SU-DHL-6 (cell line): ENCODE measurements at regions not wholly inside any gene's neighbourhood (a gene's known extent, or its start where the extent isn't known, plus 50 kb on each side); places are given as distances from the start of the nearest gene placed in this dataset.

ENCODE experiments used
- H2AFZ ChIP-seq: fragments of 200-600 bp; sonication (generic); 2 replicates; pipeline ENCODE4 v1.6.1; 2014; ENCODE audit warnings: low read depth, mild to moderate bottlenecking, moderate library complexity, mixed read lengths, antibody characterized with exemption, low read length; ENCODE audit not compliant: severe bottlenecking
- H3F3A ChIP-seq: fragments of 200-600 bp; shearing (Covaris generic); 2 replicates; pipeline ENCODE4 v1.6.0; 2016; ENCODE audit warnings: antibody characterized with exemption, mild to moderate bottlenecking; ENCODE audit not compliant: insufficient read depth
- H3K27ac ChIP-seq: fragments of 200-600 bp; sonication (generic); 2 replicates; pipeline ENCODE4 v1.5.1; 2016; ENCODE audit warnings: low read depth, mild to moderate bottlenecking, low read length, moderate library complexity, mixed read lengths
- H3K27me3 ChIP-seq: fragments of 200-600 bp; sonication (generic), shearing (Covaris generic); 2 replicates; pipeline ENCODE4 v1.6.0; 2014; ENCODE audit warnings: mild to moderate bottlenecking, low read length
- H3K36me3 ChIP-seq: fragments of 200-600 bp; sonication (generic); 2 replicates; pipeline ENCODE4 v1.6.1; 2014; ENCODE audit warnings: mild to moderate bottlenecking, low read length, mixed read lengths
- H3K4me2 ChIP-seq: fragments of 300-600, 200-600 bp; shearing (Covaris generic), sonication (generic); 2 replicates; pipeline ENCODE4 v1.6.0; 2014; ENCODE audit warnings: low read length, low read depth, mild to moderate bottlenecking; ENCODE audit not compliant: poor library complexity, severe bottlenecking
- H3K4me3 ChIP-seq: fragments of 200-600 bp; sonication (generic); 2 replicates; pipeline ENCODE4 v1.5.1; 2014; ENCODE audit warnings: antibody characterized with exemption, low read length, mild to moderate bottlenecking, mixed read lengths; ENCODE audit not compliant: insufficient read depth, poor library complexity, severe bottlenecking
- H3K79me2 ChIP-seq: fragments of 200-600 bp; sonication (generic); 2 replicates; pipeline ENCODE4 v1.6.1; 2014; ENCODE audit warnings: mild to moderate bottlenecking, low read length, moderate library complexity; ENCODE audit not compliant: insufficient read depth
- H3K9ac ChIP-seq: fragments of 200-600 bp; sonication (generic); 2 replicates; pipeline ENCODE4 v1.7.0; 2014; ENCODE audit warnings: mild to moderate bottlenecking, low read length
- H3K9me2 ChIP-seq: fragments of 200-600 bp; sonication (generic); replicated peaks from 2 replicates; pipeline ENCODE4 v1.6.1; 2014; ENCODE audit warnings: low read length; ENCODE audit not compliant: insufficient read depth
- H3K9me3 ChIP-seq: fragments of 200-600 bp; sonication (generic); 2 replicates; pipeline ENCODE4 v1.6.1; 2014; ENCODE audit warnings: low read length, mixed read lengths; ENCODE audit not compliant: insufficient read depth
- H4K20me1 ChIP-seq: fragments of 200-600 bp; sonication (generic); 2 replicates; pipeline ENCODE4 v1.6.1; 2014; ENCODE audit warnings: low read depth, mild to moderate bottlenecking, antibody characterized with exemption, low read length, moderate library complexity, mixed read lengths
- EZH2phosphoT487 ChIP-seq: fragments of 200-600 bp; sonication (generic), shearing (Covaris generic); conservative IDR thresholded peaks from 2 replicates; pipeline ENCODE4 v1.6.1; 2018; ENCODE audit warnings: mild to moderate bottlenecking, antibody characterized with exemption, low read length, moderate library complexity, mixed read lengths
- TF ChIP-seq, protein P1 (sequence below): fragments of 200-600 bp; sonication (generic); IDR thresholded peaks from one replicate; pipeline ENCODE4 v1.5.1; 2017; ENCODE audit warnings: antibody characterized with exemption, mild to moderate bottlenecking, low read length, moderate library complexity; ENCODE audit not compliant: insufficient read depth, poor library complexity, severe bottlenecking

- no peaks in the 10 kb centered on the region for H3K9me2 ChIP-seq
- H3K36me3 ChIP-seq = no peaks in the 10 kb centered on the region
- no peak overlapping the region for H3K27ac ChIP-seq
- TF ChIP-seq EZH2phosphoT487 = no peak
- TF ChIP-seq, protein P1, sequence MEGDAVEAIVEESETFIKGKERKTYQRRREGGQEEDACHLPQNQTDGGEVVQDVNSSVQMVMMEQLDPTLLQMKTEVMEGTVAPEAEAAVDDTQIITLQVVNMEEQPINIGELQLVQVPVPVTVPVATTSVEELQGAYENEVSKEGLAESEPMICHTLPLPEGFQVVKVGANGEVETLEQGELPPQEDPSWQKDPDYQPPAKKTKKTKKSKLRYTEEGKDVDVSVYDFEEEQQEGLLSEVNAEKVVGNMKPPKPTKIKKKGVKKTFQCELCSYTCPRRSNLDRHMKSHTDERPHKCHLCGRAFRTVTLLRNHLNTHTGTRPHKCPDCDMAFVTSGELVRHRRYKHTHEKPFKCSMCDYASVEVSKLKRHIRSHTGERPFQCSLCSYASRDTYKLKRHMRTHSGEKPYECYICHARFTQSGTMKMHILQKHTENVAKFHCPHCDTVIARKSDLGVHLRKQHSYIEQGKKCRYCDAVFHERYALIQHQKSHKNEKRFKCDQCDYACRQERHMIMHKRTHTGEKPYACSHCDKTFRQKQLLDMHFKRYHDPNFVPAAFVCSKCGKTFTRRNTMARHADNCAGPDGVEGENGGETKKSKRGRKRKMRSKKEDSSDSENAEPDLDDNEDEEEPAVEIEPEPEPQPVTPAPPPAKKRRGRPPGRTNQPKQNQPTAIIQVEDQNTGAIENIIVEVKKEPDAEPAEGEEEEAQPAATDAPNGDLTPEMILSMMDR = no peak
- H3F3A ChIP-seq = no peaks in the 10 kb centered on the region
- H4K20me1 ChIP-seq = no peaks in the 10 kb centered on the region
- H3K27me3 ChIP-seq = no peaks in the 10 kb centered on the region
- H3K9me3 ChIP-seq = no peaks in the 10 kb centered on the region
- no peaks in the 10 kb centered on the region for H3K79me2 ChIP-seq
- no peak overlapping the region for H2AFZ ChIP-seq
- no peak overlapping the region for H3K4me3 ChIP-seq
- no peak overlapping the region for H3K9ac ChIP-seq
- no peak overlapping the region for H3K4me2 ChIP-seq
These were observed 573.4 kb downstream of the CPS1 start for GRCh38 chr2:211129798-211130197.

DNA sequence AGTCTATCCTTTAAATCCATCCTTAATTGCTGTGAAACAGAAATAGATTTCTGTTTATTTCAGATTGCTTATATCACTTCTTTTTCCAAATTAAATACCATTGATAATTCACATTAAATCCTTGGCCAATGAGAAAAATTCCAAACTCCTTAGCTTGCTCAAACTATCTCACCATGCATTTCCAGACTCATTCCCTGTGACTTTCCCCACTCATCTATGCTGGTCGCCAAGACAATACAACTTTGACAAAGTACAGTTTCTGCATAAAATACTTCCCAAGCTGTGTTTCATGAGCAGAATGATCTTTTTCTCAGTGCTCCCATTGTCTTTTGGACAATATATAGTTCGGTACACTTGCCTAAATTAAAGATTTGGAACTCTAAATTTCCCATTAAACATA lies 575.6 kb downstream of the CPS1 start:
- Histone ChIP-seq H3K27me3 (no peaks in the 10 kb centered on the region), H3K9me3 (no peaks in the 10 kb centered on the region), H3K4me2 (no peak overlapping the region), H3K36me3 (no peaks in the 10 kb centered on the region), H2AFZ (no peak overlapping the region), H3K9ac (no peak overlapping the region), H3K4me3 (no peak overlapping the region), H4K20me1 (no peaks in the 10 kb centered on the region), H3K9me2 (no peaks in the 10 kb centered on the region), H3F3A (no peaks in the 10 kb centered on the region), H3K27ac (no peak overlapping the region), H3K79me2 (no peaks in the 10 kb centered on the region)
- no peak for TF ChIP-seq EZH2phosphoT487
- TF ChIP-seq, protein P1 = no peak

DNA sequence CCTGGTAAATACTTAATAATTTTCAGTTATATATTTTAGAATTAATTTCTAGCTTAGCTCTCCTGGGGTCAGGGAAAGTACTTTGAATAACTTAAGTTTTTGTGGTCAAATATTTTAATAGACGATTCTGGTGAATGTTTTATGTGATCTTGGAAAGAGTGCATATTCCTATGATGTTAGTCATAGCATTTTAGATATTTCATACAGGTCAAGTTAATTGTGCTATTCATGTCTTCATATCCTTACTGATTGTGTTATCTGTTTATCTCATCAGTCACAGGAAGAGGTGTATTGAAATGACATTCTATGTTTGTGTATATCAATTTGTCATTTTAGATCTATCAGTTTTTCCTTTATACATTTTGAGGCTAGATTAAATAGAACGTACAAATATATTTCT lies 576.2 kb downstream of the CPS1 start:
- Histone ChIP-seq H3K4me3 (no peak overlapping the region), H3K9me3 (no peaks in the 10 kb centered on the region), H4K20me1 (no peaks in the 10 kb centered on the region), H3K27me3 (no peaks in the 10 kb centered on the region), H2AFZ (no peak overlapping the region), H3K36me3 (no peaks in the 10 kb centered on the region), H3K27ac (no peak overlapping the region), H3K4me2 (no peak overlapping the region), H3K9ac (no peak overlapping the region), H3K9me2 (no peaks in the 10 kb centered on the region), H3F3A (no peaks in the 10 kb centered on the region), H3K79me2 (no peaks in the 10 kb centered on the region)
- TF ChIP-seq, protein P1 = no peak
- no peak for TF ChIP-seq EZH2phosphoT487

DNA sequence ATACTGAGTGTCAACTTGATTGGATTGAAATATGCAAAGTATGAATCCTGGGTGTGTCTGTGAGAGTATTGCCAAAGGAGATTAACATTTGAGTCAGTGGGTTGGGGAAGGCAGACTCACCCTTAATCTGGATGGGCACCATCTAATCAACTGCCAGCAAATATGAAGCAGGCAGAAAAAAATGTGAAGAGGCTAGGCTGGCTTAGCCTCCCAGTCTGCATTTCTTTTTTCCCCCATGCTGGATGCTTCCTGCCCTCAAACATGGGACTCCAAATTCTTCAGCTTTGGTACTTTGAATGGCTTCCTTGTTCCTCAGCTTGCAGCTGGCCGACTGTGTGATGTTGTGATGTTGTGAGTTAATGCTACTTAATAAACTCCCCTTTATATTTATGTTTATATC lies 577.4 kb downstream of the CPS1 start:
- Histone ChIP-seq H3K4me3 (no peak overlapping the region), H3K36me3 (no peaks in the 10 kb centered on the region), H3K4me2 (no peak overlapping the region), H3K79me2 (no peaks in the 10 kb centered on the region), H3K9me3 (no peaks in the 10 kb centered on the region), H3K9ac (no peak overlapping the region), H3K9me2 (no peaks in the 10 kb centered on the region), H3K27me3 (no peaks in the 10 kb centered on the region), H2AFZ (no peak overlapping the region), H3F3A (no peaks in the 10 kb centered on the region), H4K20me1 (no peaks in the 10 kb centered on the region), H3K27ac (no peak overlapping the region)
- TF ChIP-seq, protein P1 = no peak
- no peak for TF ChIP-seq EZH2phosphoT487
